HG03097 (cell line): ENCODE measurements at regions not wholly inside any gene's neighbourhood (a gene's known extent, or its start where the extent isn't known, plus 50 kb on each side); places are given as distances from the start of the nearest gene placed in this dataset.

Experiments used
- ATAC-seq: cut with Tn5 transposase; IDR thresholded peaks from one replicate; pipeline ENCODE4 v1.9.1; 2021; ENCODE audit not compliant: unreplicated experiment, low FRiP score

DNA sequence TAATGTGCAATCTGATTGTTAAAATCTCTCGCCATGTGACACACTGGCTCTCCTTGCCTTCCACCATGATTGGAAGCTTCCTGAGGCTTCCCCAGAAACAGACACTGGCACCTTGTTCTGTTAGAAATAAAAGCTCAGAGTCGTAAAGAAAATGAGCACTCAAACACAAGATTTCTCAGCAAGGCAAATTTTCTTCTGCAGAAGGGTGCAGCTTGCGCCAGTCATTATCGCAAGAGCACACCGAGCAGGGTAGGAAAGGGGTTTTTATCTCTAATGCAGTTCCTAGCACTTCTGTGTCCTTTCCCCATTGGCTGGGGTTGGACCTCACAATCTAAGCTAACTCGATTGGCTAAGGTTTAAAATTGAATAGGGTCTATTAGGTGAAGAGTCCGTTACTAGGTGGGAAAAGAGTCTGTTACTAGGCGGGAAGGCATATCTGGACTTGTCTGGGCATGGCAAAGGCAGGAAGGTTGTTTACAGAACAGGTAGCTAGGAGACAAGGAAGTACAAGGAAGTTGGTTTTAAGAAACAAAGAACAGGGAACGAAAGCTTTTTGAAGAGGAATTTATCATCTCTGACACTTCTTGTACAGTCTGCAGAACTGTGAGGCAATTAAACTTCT lies 62.6 kb upstream of the BICD1 start:
- no peak for ATAC-seq

GRCh38 chr12:32047357-32048212 lies 59.1 kb upstream of the BICD1 start:
- no peak for ATAC-seq

DNA sequence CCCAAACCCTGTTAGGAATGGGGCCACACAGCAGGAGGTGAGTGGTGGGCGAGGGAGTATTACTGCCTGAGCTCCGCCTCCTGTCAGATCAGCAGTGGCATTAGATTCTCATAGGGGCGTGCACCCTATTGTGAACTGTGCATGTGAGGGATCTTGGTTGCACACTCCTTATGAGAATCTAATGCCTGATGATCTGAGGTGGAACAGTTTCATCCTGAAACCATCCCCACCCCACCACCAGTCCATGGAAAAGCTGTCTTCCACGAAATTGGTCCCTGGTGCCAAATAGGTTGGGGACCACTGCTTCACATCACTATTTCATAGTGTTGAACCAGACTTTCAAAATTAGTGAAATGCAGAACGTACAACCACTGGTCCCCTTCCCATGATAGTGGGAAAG lies 57.9 kb upstream of the BICD1 start:
- no peak for ATAC-seq

DNA sequence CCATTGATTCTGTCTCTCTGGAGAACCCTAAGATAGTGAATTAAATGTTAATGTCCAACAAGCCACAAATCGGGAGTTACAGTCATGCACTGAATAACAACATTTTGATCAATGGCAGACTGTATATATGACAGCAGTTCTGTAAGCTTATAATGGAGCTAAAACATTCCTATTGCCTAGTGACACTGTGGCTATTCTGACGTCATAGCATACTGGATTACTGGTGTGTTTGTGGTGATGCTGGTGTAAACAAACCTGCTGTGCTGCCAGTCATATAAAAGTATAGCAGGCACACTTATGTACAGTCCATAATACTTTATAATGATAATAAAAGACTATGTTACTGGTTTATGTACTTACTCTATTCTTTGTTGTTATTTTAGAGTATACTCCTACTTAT lies 56.7 kb upstream of the BICD1 start:
- ATAC-seq = no peak

GRCh38 chr12:32051511-32052211 lies 55.0 kb upstream of the BICD1 start:
- ATAC-seq = no peak

DNA sequence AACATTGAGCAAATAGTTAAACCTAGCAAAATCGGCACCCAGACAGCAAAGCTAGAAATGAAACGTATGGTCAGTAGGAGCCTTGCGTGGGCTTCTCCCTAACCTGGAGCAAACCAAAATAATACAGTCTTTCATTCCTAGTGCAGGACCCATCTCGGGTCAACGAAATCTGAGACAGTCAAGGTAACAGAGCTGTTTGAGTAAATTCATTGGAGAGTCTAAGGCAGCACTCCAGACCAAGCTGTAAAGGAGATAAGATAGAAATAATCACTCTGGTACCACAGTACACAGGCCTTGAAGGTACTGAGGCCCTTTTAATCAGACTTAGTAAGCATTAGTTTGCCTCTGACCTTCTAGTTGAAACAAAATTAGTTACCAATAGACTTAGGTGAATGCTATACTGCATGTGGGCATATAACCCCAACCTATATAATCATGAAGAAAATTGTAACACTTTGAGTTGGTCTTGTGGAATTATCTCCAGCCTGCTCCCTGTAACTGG lies 54.4 kb upstream of the BICD1 start:
- no peak for ATAC-seq

GRCh38 chr12:32053881-32054624 lies 52.6 kb upstream of the BICD1 start:
- no peak for ATAC-seq
